ENCODE measurements at regions not wholly inside any gene's neighbourhood (a gene's known extent, or its start where the extent isn't known, plus 50 kb on each side); places are given as distances from the start of the nearest gene placed in this dataset.

DNA sequence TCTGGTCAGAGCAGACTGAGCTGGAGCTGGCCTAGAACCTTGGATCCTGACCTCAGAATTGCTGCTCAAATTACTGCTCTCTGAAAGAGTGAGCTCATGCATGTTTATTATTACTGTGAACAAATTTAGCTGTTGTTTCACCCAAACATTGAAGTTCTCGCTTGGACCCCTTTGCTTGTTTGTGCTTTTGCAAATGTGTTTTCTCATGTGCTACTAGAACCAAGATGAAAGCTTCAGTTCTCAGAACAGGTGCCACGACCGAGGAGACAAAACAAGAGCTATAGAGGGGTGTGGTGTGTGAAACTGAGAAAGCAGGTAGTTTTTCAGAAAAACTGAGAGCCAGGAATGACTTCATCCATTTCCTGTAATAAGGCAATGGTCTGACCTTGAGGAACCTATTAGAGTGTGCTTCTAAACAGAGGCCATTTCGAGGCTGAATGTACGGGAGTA is 50.0 kb upstream of the ESR1 start:
- H3K4me1 Mint-ChIP-seq (ENCODE audit: low read depth): peaks cover 26% of the 10 kb centered on the region
- no peaks in the 10 kb centered on the region for H3K27me3 Mint-ChIP-seq
- intact Hi-C loops (cut with DNase I, micrococcal nuclease): no loop called here
- Histone ChIP-seq H3K27ac (ENCODE audit: low read depth in 1 of 2, low read length in 2 of 2) (peak overlapping the region in 1 of 2 donors; percentile 67), H3K9me3 (ENCODE audit: control insufficient read depth in 1 of 2, insufficient read depth in 1 of 2, low read length in 2 of 2) (no peaks in the 10 kb centered on the region), H3K27me3 (ENCODE audit: control insufficient read depth in 1 of 2, insufficient read depth in 2 of 2, low read length in 2 of 2) (no peaks in the 10 kb centered on the region), H3K4me1 (ENCODE audit: insufficient read depth, low read length) (peaks cover 4% of the 10 kb centered on the region), H3K4me3 (ENCODE audit: low read length) (no peak overlapping the region), H3K36me3 (ENCODE audit: insufficient read depth, low read length) (no peaks in the 10 kb centered on the region)
- no peaks in the 10 kb centered on the region for H3K9me3 Mint-ChIP-seq
- no peak overlapping the region for H3K4me3 Mint-ChIP-seq
- DNase-seq: peak in 4 of 14 experiments; percentile 8 to 46 (median 10)
- H3K27ac Mint-ChIP-seq: peak overlapping the region; percentile 67
- H3K36me3 Mint-ChIP-seq (ENCODE audit: low read depth): no peaks in the 10 kb centered on the region
- peak; percentile 37 for ATAC-seq (ENCODE audit: poor library complexity)
- TF ChIP-seq, protein P1, sequence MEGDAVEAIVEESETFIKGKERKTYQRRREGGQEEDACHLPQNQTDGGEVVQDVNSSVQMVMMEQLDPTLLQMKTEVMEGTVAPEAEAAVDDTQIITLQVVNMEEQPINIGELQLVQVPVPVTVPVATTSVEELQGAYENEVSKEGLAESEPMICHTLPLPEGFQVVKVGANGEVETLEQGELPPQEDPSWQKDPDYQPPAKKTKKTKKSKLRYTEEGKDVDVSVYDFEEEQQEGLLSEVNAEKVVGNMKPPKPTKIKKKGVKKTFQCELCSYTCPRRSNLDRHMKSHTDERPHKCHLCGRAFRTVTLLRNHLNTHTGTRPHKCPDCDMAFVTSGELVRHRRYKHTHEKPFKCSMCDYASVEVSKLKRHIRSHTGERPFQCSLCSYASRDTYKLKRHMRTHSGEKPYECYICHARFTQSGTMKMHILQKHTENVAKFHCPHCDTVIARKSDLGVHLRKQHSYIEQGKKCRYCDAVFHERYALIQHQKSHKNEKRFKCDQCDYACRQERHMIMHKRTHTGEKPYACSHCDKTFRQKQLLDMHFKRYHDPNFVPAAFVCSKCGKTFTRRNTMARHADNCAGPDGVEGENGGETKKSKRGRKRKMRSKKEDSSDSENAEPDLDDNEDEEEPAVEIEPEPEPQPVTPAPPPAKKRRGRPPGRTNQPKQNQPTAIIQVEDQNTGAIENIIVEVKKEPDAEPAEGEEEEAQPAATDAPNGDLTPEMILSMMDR (IDR thresholded peaks at IDR 0.05): no peak
- CTCF ChIA-PET: no interaction called here
- POLR2A ChIA-PET: no interaction called here

Data from CD4-positive, alpha-beta T cell (primary cell).